ENCODE measurements at regions not wholly inside any gene's neighbourhood (a gene's known extent, or its start where the extent isn't known, plus 50 kb on each side); places are given as distances from the start of the nearest gene placed in this dataset.

DNA sequence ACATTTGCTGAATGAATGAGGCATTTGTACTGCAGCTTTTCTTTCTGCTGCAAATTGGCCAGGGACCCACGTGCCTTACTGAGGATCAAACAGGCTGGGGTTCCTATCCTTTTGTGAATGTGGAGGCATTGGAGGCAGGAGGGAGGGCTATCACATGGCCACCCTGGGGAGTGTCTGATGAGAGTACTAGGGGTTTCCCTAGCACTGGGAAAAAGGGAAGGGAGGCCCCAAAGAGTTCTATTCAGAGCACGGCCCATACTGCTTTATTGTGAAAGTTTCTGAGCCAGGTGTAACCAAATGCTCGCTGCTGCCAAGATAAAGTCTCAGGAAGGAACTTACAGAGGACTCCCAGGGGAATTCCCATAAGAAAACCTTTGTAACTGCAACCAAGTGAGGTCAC lies 78.4 kb upstream of the ANO1 start:
- TF ChIP-seq BHLHE40 (IDR thresholded peaks at IDR 0.05; ENCODE audit: borderline replicate concordance) (no peak), CTBP1 (IDR thresholded peaks at IDR 0.05; ENCODE audit: borderline replicate concordance) (no peak), SP1 (IDR thresholded peaks at IDR 0.05) (no peak), FOXA1 (IDR thresholded peaks at IDR 0.05) (no peak), FOXK2 (IDR thresholded peaks at IDR 0.05) (no peak), ZNF384 (IDR thresholded peaks at IDR 0.05) (no peak)
- TF ChIP-seq, protein P1, sequence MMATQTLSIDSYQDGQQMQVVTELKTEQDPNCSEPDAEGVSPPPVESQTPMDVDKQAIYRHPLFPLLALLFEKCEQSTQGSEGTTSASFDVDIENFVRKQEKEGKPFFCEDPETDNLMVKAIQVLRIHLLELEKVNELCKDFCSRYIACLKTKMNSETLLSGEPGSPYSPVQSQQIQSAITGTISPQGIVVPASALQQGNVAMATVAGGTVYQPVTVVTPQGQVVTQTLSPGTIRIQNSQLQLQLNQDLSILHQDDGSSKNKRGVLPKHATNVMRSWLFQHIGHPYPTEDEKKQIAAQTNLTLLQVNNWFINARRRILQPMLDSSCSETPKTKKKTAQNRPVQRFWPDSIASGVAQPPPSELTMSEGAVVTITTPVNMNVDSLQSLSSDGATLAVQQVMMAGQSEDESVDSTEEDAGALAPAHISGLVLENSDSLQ (IDR thresholded peaks at IDR 0.05), result no peak
